Neuronal stem cell (in vitro differentiated cells): ENCODE measurements at regions not wholly inside any gene's neighbourhood (a gene's known extent, or its start where the extent isn't known, plus 50 kb on each side); places are given as distances from the start of the nearest gene placed in this dataset.

Source experiments
- DNase-seq: peaks from one replicate; pipeline ENCODE4 v3.0.0-alpha.2; 2013; ENCODE audit warnings: low spot score
- H2AFZ ChIP-seq: one replicate; pipeline ENCODE4 v1.6.1; 2013; ENCODE audit warnings: mild to moderate bottlenecking, low read length, inconsistent platforms
- H2AK5ac ChIP-seq: 2 replicates; pipeline ENCODE4 v1.6.1; 2013; ENCODE audit warnings: low read depth, mild to moderate bottlenecking, inconsistent platforms, low read length, moderate library complexity, mixed read lengths
- H2BK120ac ChIP-seq: 2 replicates; pipeline ENCODE4 v1.6.1; 2013; ENCODE audit warnings: low read depth, mild to moderate bottlenecking, inconsistent platforms, low read length, moderate library complexity, mixed read lengths
- H2BK12ac ChIP-seq: one replicate; pipeline ENCODE4 v1.6.1; 2013; ENCODE audit warnings: low read length, inconsistent platforms
- H2BK15ac ChIP-seq: 2 replicates; pipeline ENCODE4 v1.6.1; 2013; ENCODE audit warnings: mild to moderate bottlenecking, low read length, inconsistent platforms, mixed read lengths
- H2BK5ac ChIP-seq: one replicate; pipeline ENCODE4 v1.6.1; 2013; ENCODE audit warnings: inconsistent platforms, mild to moderate bottlenecking, low read length, moderate library complexity
- H3K14ac ChIP-seq: one replicate; pipeline ENCODE4 v1.6.1; 2013; ENCODE audit warnings: low read length, inconsistent platforms
- H3K18ac ChIP-seq: 2 replicates; pipeline ENCODE4 v1.6.1; 2013; ENCODE audit warnings: low read length, inconsistent platforms
- H3K23ac ChIP-seq: 2 replicates; pipeline ENCODE4 v1.6.1; 2013; ENCODE audit warnings: low read depth, mild to moderate bottlenecking, mixed read lengths, low read length, inconsistent platforms; ENCODE audit not compliant: poor library complexity
- H3K27ac ChIP-seq: replicated peaks from 3 replicates; pipeline ENCODE4 v1.5.1; 2013; ENCODE audit warnings: low read length, inconsistent platforms
- H3K27me3 ChIP-seq, 3 experiments: 2 replicates each; pipeline ENCODE4 v1.6.1; 2013; ENCODE audit warnings: low read length in 3 of 3, mild to moderate bottlenecking in 2 of 3, inconsistent platforms in 1 of 3, low read depth in 1 of 3, mixed read lengths in 1 of 3, moderate library complexity in 1 of 3; ENCODE audit not compliant: control insufficient read depth in 3 of 3, insufficient read depth in 3 of 3
- H3K36me3 ChIP-seq, 2 donors: replicated peaks in 1 of 2; 2 replicates each; pipeline ENCODE4 v1.6.1; 2013; ENCODE audit warnings: low read length in 2 of 2; ENCODE audit not compliant: control insufficient read depth in 2 of 2, insufficient read depth in 2 of 2
- H3K4ac ChIP-seq: 2 replicates; pipeline ENCODE4 v1.6.1; 2013; ENCODE audit warnings: inconsistent platforms, mild to moderate bottlenecking, low read length, moderate library complexity
- H3K4me1 ChIP-seq, 2 donors: 1 replicate in 1 of 2; 2 replicates in 1 of 2; pipeline ENCODE4 v1.6.1; 2013; ENCODE audit warnings: low read length in 2 of 2, low read depth in 1 of 2; ENCODE audit not compliant: control insufficient read depth in 2 of 2, insufficient read depth in 1 of 2
- H3K4me2 ChIP-seq: one replicate; pipeline ENCODE4 v1.6.1; 2013; ENCODE audit warnings: mild to moderate bottlenecking, low read length, inconsistent platforms; ENCODE audit not compliant: insufficient read depth, poor library complexity, severe bottlenecking
- H3K4me3 ChIP-seq, 2 donors: 2 replicates each; pipeline ENCODE4 v1.5.1; 2013; ENCODE audit warnings: low read length in 2 of 2, mild to moderate bottlenecking in 2 of 2, inconsistent platforms in 1 of 2, moderate library complexity in 1 of 2
- H3K79me1 ChIP-seq: one replicate; pipeline ENCODE4 v1.6.1; 2013; ENCODE audit warnings: low read depth, mild to moderate bottlenecking, inconsistent platforms, low read length, moderate library complexity
- H3K9ac ChIP-seq: one replicate; pipeline ENCODE4 v1.6.1; 2013; ENCODE audit warnings: mild to moderate bottlenecking, low read depth, low read length, inconsistent platforms; ENCODE audit not compliant: poor library complexity
- H3K9me3 ChIP-seq, 2 donors: replicated peaks in 1 of 2; 2 replicates each; pipeline versions ENCODE3 to v1.6.1; 2013; ENCODE audit warnings: low read length in 2 of 2, mild to moderate bottlenecking in 2 of 2, inconsistent platforms in 1 of 2, low read depth in 1 of 2, mixed read lengths in 1 of 2, moderate library complexity in 1 of 2; ENCODE audit not compliant: control insufficient read depth in 2 of 2, insufficient read depth in 1 of 2
- H4K8ac ChIP-seq: one replicate; pipeline ENCODE4 v1.6.1; 2013; ENCODE audit warnings: low read depth, mild to moderate bottlenecking, inconsistent platforms, low read length, moderate library complexity
- H4K91ac ChIP-seq: one replicate; pipeline ENCODE4 v1.6.1; 2013; ENCODE audit warnings: low read length, low read depth, mild to moderate bottlenecking, inconsistent platforms; ENCODE audit not compliant: poor library complexity
- WGBS, 2 donors: extraction: QIAGEN DNeasy Blood & Tissue Kit; methylation state at CpG; one replicate each; pipeline ENCODE4 v1.1.7; 2013; ENCODE audit warnings: missing lambda C conversion rate in 2 of 2, mixed read lengths in 1 of 2; ENCODE audit not compliant: insufficient read length in 2 of 2, insufficient replicate concordance in 1 of 2; ENCODE audit errors: extremely low coverage in 2 of 2; 5-methylcytosine and 5-hydroxymethylcytosine counted together

- Histone ChIP-seq H3K23ac (no peak overlapping the region), H2AFZ (no peak overlapping the region), H3K4me1 (no peaks in the 10 kb centered on the region), H2BK120ac (no peak overlapping the region), H3K27ac (no peak overlapping the region), H3K36me3 (no peaks in the 10 kb centered on the region), H2BK12ac (no peak overlapping the region), H3K27me3 (no peaks in the 10 kb centered on the region), H3K9me3 (no peaks in the 10 kb centered on the region), H3K4me2 (no peak overlapping the region), H3K14ac (no peak overlapping the region), H2BK15ac (no peak overlapping the region), H4K8ac (no peak overlapping the region), H2AK5ac (no peak overlapping the region), H3K9ac (no peak overlapping the region), H3K79me1 (no peaks in the 10 kb centered on the region), H4K91ac (no peak overlapping the region), H3K4ac (no peak overlapping the region), H3K18ac (no peak overlapping the region), H2BK5ac (no peak overlapping the region), H3K4me3 (no peak overlapping the region)
- no peak for DNase-seq
- WGBS, 2 donors: no CpG with 5 or more reads among the region's 3 CpGs
Measured at GRCh38 chr2:193561054-193561453, 1366.3 kb upstream of the TMEFF2 start.

GRCh38 chr2:193556766-193557470, 1362.2 kb upstream of the TMEFF2 start:
- WGBS, 2 donors: no CpG with 5 or more reads among the region's 1 CpG
- H4K8ac ChIP-seq: no peak overlapping the region

GRCh38 chr2:193549661-193550060, 1354.9 kb upstream of the TMEFF2 start:
- Histone ChIP-seq H3K23ac (no peak overlapping the region), H3K18ac (no peak overlapping the region), H3K4me1 (no peaks in the 10 kb centered on the region), H3K9me3 (peaks cover 0 to 7% of the 10 kb centered on the region in 2 donors), H4K8ac (no peak overlapping the region), H3K4me3 (no peak overlapping the region), H3K27me3 (no peaks in the 10 kb centered on the region), H3K9ac (no peak overlapping the region), H3K4me2 (no peak overlapping the region), H3K79me1 (no peaks in the 10 kb centered on the region), H2BK5ac (no peak overlapping the region), H2AK5ac (no peak overlapping the region), H3K27ac (no peak overlapping the region), H3K36me3 (no peaks in the 10 kb centered on the region), H3K14ac (no peak overlapping the region), H3K4ac (no peak overlapping the region), H4K91ac (no peak overlapping the region), H2BK120ac (no peak overlapping the region), H2BK12ac (no peak overlapping the region), H2AFZ (no peak overlapping the region), H2BK15ac (no peak overlapping the region)
- no peak for DNase-seq

More at GRCh38 chr2:193556766-193557470, 1362.2 kb upstream of the TMEFF2 start:
- Histone ChIP-seq H3K18ac (no peak overlapping the region), H2BK12ac (no peak overlapping the region), H3K4me2 (no peak overlapping the region), H3K4me1 (no peaks in the 10 kb centered on the region), H3K14ac (no peak overlapping the region), H3K27ac (no peak overlapping the region), H4K91ac (no peak overlapping the region), H3K4ac (no peak overlapping the region), H2BK120ac (no peak overlapping the region), H3K27me3 (no peaks in the 10 kb centered on the region), H2BK15ac (no peak overlapping the region), H3K23ac (no peak overlapping the region), H2BK5ac (no peak overlapping the region), H2AFZ (no peak overlapping the region), H3K36me3 (no peaks in the 10 kb centered on the region), H3K79me1 (no peaks in the 10 kb centered on the region), H2AK5ac (no peak overlapping the region), H3K9ac (no peak overlapping the region), H3K4me3 (no peak overlapping the region), H3K9me3 (no peaks in the 10 kb centered on the region)
- DNase-seq: no peak

- no CpG with 5 or more reads among the region's 3 CpGs for WGBS, 2 donors
- H2BK12ac ChIP-seq: no peak overlapping the region
Measured at GRCh38 chr2:193542762-193543161, 1348.0 kb upstream of the TMEFF2 start.

More at GRCh38 chr2:193542762-193543161, 1348.0 kb upstream of the TMEFF2 start:
- Histone ChIP-seq H4K8ac (no peak overlapping the region), H3K23ac (no peak overlapping the region), H3K14ac (no peak overlapping the region), H3K4me3 (no peak overlapping the region), H2AFZ (no peak overlapping the region), H2BK5ac (no peak overlapping the region), H3K4ac (no peak overlapping the region), H3K9ac (no peak overlapping the region), H3K4me2 (no peak overlapping the region), H3K18ac (no peak overlapping the region), H3K79me1 (no peaks in the 10 kb centered on the region), H3K27ac (no peak overlapping the region), H3K4me1 (no peaks in the 10 kb centered on the region), H3K27me3 (no peaks in the 10 kb centered on the region), H2BK15ac (no peak overlapping the region), H4K91ac (no peak overlapping the region), H3K36me3 (no peaks in the 10 kb centered on the region), H2BK120ac (no peak overlapping the region), H2AK5ac (no peak overlapping the region), H3K9me3 (peaks cover 0 to 4% of the 10 kb centered on the region in 2 donors)
- DNase-seq: no peak
